Duodenal mucosa (tissue), 2 donors: ENCODE measurements at regions not wholly inside any gene's neighbourhood (a gene's known extent, or its start where the extent isn't known, plus 50 kb on each side); places are given as distances from the start of the nearest gene placed in this dataset.

Experiments used
- H3K27ac ChIP-seq: one replicate; pipeline ENCODE4 v1.7.0; 2013; ENCODE audit warnings: low read depth, low read length
- H3K27me3 ChIP-seq, 2 donors: one replicate each; pipeline ENCODE4 v1.7.0; 2013; ENCODE audit warnings: low read length in 2 of 2, control low read depth in 1 of 2; ENCODE audit not compliant: insufficient read depth in 2 of 2, control insufficient read depth in 1 of 2
- H3K36me3 ChIP-seq, 2 donors: one replicate each; pipeline ENCODE4 v1.7.0; 2013; ENCODE audit warnings: low read length in 2 of 2, control low read depth in 1 of 2; ENCODE audit not compliant: insufficient read depth in 2 of 2, control insufficient read depth in 1 of 2
- H3K4me1 ChIP-seq, 2 donors: one replicate each; pipeline ENCODE4 v1.7.0; 2013; ENCODE audit warnings: low read length in 2 of 2, control low read depth in 1 of 2; ENCODE audit not compliant: insufficient read depth in 2 of 2, control insufficient read depth in 1 of 2
- H3K4me3 ChIP-seq, 2 donors: one replicate each; pipeline ENCODE4 v1.7.0; 2013; ENCODE audit warnings: low read length in 2 of 2, low read depth in 1 of 2
- H3K9ac ChIP-seq, 2 donors: one replicate each; pipeline ENCODE4 v1.7.0; 2013; ENCODE audit warnings: low read length in 2 of 2, low read depth in 1 of 2
- H3K9me3 ChIP-seq, 2 donors: one replicate each; pipeline ENCODE4 v1.7.0; 2013; ENCODE audit warnings: low read length in 2 of 2, control low read depth in 1 of 2; ENCODE audit not compliant: control insufficient read depth in 1 of 2

DNA sequence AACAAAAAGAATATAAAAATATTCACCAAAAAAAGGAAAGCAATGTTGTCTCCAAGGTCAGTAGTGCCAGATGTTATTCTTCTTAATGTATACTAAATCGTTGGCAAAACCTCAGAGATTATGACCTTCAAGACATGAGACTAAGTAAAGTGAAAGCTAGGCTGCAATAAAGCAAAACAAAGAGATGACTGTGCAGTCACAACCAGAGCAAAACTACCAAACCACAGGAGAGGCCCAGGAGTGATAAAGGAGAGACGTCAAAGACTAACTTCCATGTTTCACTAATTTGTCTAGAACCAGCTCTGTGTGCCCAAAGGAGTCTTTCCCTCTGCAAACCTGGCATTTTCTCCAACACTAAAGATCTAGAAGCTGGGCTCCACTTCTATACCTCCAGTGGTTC is 155.9 kb upstream of the POU3F2 start:
- Histone ChIP-seq H3K4me3 (no peak overlapping the region), H3K36me3 (no peaks in the 10 kb centered on the region), H3K9ac (no peak overlapping the region), H3K9me3 (no peaks in the 10 kb centered on the region), H3K27ac (no peak overlapping the region), H3K4me1 (no peaks in the 10 kb centered on the region), H3K27me3 (no peaks in the 10 kb centered on the region)

GRCh38 chr6:98686008-98686601 is 148.3 kb upstream of the POU3F2 start:
- Histone ChIP-seq H3K36me3 (no peaks in the 10 kb centered on the region), H3K27ac (no peak overlapping the region), H3K9me3 (no peaks in the 10 kb centered on the region), H3K4me1 (no peaks in the 10 kb centered on the region), H3K27me3 (no peaks in the 10 kb centered on the region), H3K9ac (no peak overlapping the region), H3K4me3 (no peak overlapping the region)

GRCh38 chr6:98687752-98688151 is 146.6 kb upstream of the POU3F2 start:
- Histone ChIP-seq H3K4me3 (no peak overlapping the region), H3K27me3 (no peaks in the 10 kb centered on the region)

GRCh38 chr6:98695091-98695801 is 139.1 kb upstream of the POU3F2 start:
- no peak overlapping the region for H3K9ac ChIP-seq
- no peaks in the 10 kb centered on the region for H3K9me3 ChIP-seq
- H3K27me3 ChIP-seq, result no peaks in the 10 kb centered on the region
- H3K4me1 ChIP-seq, result no peaks in the 10 kb centered on the region
- no peak overlapping the region for H3K4me3 ChIP-seq
- H3K27ac ChIP-seq, result no peak overlapping the region
- no peaks in the 10 kb centered on the region for H3K36me3 ChIP-seq

More at GRCh38 chr6:98687752-98688151, 146.6 kb upstream of the POU3F2 start:
- H3K4me1 ChIP-seq, result no peaks in the 10 kb centered on the region
- no peak overlapping the region for H3K27ac ChIP-seq
- H3K9me3 ChIP-seq, result no peaks in the 10 kb centered on the region
- H3K9ac ChIP-seq, result no peak overlapping the region
- H3K36me3 ChIP-seq, result no peaks in the 10 kb centered on the region

DNA sequence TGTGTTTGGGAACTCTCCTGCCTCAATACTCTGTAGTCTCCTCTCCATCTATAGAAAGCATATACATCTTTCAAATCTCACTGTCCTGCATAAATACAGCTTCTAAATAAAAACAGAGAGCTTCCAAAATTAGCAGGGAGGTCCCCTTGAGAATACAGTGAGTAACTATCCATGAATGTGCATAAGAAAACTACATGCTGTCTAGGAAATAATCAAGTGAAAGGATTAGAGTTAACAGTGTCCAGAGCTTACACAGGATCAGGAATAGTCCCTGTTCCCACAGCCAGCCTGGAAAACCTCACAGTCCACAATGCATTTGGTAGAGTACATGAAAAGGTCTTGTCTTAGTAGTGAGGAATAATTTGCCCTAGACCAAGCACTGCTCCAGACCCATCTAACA is 123.0 kb upstream of the POU3F2 start:
- Histone ChIP-seq H3K4me1 (no peaks in the 10 kb centered on the region), H3K9ac (no peak overlapping the region), H3K36me3 (no peaks in the 10 kb centered on the region)

DNA sequence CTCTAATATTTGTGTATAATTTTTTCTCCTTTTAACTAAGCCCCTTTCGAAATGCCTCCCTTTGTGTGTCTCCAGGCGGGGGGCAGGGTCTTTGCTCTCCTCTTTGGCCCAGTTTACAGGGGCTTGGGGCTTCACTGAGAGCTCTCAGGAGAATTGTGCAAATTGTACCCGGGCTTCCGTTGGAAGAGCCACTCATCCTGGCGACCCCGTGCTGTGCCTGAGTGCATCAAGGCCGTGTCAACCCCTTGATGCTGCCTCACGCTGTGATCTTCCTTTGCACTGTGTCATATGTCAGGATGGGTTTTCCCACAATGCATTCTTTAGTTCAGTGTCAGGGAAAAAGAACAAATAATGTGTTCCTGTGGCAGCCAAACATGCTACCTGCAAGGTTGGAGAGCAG is 118.0 kb upstream of the POU3F2 start:
- no peak overlapping the region for H3K9ac ChIP-seq
- no peak overlapping the region for H3K4me3 ChIP-seq
- H3K9me3 ChIP-seq, result no peaks in the 10 kb centered on the region
- no peaks in the 10 kb centered on the region for H3K27me3 ChIP-seq
- no peak overlapping the region for H3K27ac ChIP-seq
- no peaks in the 10 kb centered on the region for H3K4me1 ChIP-seq
- H3K36me3 ChIP-seq, result no peaks in the 10 kb centered on the region

More for the DNA sequence above, 123.0 kb upstream of the POU3F2 start:
- no peaks in the 10 kb centered on the region for H3K27me3 ChIP-seq
- no peak overlapping the region for H3K4me3 ChIP-seq
- H3K9me3 ChIP-seq, result no peaks in the 10 kb centered on the region
- no peak overlapping the region for H3K27ac ChIP-seq

DNA sequence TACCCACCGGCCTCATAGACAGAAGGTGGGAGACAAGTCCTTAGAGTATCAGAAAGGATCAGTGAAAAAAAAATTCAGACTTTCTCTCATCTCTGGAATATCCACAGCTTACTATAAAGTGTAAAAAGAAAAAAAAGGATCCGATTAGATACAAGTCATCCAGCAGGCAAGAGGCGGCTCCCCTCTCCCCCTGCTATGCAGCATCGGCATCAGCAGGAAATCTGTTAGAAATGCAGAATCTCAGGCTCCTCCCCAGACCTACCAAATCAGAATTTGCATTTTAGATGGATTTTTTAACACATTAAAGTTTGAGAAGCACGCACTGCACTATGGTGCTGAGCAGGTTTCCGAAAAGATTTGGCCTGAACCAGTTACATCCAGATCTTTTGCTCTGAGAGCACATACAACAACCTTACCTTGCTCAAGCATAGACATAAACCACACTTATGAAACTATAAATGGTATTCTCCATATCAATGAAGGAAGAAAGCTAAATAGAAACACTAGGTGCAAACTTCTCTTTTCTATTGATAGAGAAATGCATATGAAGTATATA is 117.0 kb upstream of the POU3F2 start:
- Histone ChIP-seq H3K4me3 (no peak overlapping the region), H3K36me3 (no peaks in the 10 kb centered on the region), H3K27ac (no peak overlapping the region), H3K9ac (no peak overlapping the region), H3K4me1 (no peaks in the 10 kb centered on the region), H3K27me3 (no peaks in the 10 kb centered on the region), H3K9me3 (no peaks in the 10 kb centered on the region)

DNA sequence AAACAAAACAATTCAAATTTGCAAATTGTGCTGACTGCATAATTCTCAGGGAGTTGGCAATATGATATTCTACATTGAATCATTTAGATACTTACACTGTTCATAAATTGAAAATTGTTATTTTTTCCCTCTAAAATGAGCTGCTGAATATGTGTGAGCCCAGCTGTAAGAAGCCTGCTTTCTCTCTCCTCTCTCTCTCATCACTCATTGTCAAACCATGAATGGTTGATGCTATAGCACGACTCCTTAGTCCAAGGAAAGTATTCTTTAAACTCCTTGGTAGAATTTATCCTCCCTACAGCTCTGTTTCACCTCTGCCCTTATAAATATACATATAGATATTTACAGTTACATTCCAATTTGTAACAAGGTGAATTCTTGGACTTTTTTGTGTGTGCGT is 116.4 kb upstream of the POU3F2 start:
- Histone ChIP-seq H3K9me3 (no peaks in the 10 kb centered on the region), H3K9ac (no peak overlapping the region), H3K27me3 (no peaks in the 10 kb centered on the region), H3K36me3 (no peaks in the 10 kb centered on the region), H3K27ac (no peak overlapping the region), H3K4me3 (no peak overlapping the region), H3K4me1 (no peaks in the 10 kb centered on the region)

- Histone ChIP-seq H3K27me3 (no peaks in the 10 kb centered on the region), H3K4me1 (no peaks in the 10 kb centered on the region), H3K27ac (no peak overlapping the region), H3K9ac (no peak overlapping the region), H3K36me3 (no peaks in the 10 kb centered on the region), H3K9me3 (no peaks in the 10 kb centered on the region), H3K4me3 (no peak overlapping the region)
Measured at GRCh38 chr6:98724537-98724936, 109.8 kb upstream of the POU3F2 start.

DNA sequence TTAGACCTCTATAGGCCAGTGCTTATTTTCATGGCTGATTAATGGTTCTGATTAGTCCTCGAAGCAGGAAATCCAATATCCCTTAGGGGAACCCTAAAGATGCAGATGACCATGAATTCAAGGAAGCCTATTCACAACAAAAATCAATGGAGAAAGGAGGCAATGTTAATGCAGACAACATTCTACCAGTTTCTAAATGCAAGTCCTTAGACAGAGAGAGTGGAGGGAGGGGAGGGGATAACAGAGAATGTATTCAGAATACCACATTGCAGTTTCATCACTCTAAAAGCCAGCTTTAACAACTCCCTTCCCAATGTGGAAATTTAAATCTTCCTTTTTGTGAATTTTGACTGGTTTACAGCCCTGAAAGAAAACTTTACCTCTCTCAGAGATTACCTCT is 87.1 kb upstream of the POU3F2 start:
- H3K4me3 ChIP-seq, result no peak overlapping the region
- no peak overlapping the region for H3K27ac ChIP-seq
- H3K36me3 ChIP-seq, result no peaks in the 10 kb centered on the region
- no peaks in the 10 kb centered on the region for H3K27me3 ChIP-seq
- no peaks in the 10 kb centered on the region for H3K4me1 ChIP-seq
- no peaks in the 10 kb centered on the region for H3K9me3 ChIP-seq
- no peak overlapping the region for H3K9ac ChIP-seq
